ENCODE measurements at regions not wholly inside any gene's neighbourhood (a gene's known extent, or its start where the extent isn't known, plus 50 kb on each side); places are given as distances from the start of the nearest gene placed in this dataset.

DNA sequence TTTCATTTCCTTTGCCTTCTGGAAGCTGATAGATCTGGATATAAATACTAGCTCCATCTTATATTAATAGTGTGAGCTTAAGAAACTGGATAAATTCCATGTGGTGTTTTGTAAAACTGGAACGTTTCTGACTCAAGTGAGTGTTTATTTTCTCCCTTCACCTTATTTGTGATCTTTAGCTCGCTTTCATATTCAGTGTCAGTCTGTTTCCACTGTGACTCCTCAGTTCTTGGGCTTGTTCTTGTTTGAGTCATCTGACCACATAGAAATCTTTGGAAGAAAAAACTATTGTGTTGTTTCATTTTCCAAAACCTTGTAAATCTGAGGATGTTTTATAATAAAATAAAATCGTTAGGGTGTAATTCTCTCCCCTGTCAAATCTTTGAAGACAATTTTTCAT is 186.4 kb downstream of the POLR1F start:
- TF ChIP-seq POLR2AphosphoS5 (IDR thresholded peaks at IDR 0.05; ENCODE audit: low read depth) (no peak), EZH2 (IDR thresholded peaks at IDR 0.05; ENCODE audit: low read depth, unreplicated experiment) (no peak)
- TF ChIP-seq, protein P1, sequence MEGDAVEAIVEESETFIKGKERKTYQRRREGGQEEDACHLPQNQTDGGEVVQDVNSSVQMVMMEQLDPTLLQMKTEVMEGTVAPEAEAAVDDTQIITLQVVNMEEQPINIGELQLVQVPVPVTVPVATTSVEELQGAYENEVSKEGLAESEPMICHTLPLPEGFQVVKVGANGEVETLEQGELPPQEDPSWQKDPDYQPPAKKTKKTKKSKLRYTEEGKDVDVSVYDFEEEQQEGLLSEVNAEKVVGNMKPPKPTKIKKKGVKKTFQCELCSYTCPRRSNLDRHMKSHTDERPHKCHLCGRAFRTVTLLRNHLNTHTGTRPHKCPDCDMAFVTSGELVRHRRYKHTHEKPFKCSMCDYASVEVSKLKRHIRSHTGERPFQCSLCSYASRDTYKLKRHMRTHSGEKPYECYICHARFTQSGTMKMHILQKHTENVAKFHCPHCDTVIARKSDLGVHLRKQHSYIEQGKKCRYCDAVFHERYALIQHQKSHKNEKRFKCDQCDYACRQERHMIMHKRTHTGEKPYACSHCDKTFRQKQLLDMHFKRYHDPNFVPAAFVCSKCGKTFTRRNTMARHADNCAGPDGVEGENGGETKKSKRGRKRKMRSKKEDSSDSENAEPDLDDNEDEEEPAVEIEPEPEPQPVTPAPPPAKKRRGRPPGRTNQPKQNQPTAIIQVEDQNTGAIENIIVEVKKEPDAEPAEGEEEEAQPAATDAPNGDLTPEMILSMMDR (conservative IDR thresholded peaks at IDR 0.05; ENCODE audit: low read depth in 2 of 2) = no peak
- TF ChIP-seq, protein P2, sequence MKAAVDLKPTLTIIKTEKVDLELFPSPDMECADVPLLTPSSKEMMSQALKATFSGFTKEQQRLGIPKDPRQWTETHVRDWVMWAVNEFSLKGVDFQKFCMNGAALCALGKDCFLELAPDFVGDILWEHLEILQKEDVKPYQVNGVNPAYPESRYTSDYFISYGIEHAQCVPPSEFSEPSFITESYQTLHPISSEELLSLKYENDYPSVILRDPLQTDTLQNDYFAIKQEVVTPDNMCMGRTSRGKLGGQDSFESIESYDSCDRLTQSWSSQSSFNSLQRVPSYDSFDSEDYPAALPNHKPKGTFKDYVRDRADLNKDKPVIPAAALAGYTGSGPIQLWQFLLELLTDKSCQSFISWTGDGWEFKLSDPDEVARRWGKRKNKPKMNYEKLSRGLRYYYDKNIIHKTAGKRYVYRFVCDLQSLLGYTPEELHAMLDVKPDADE (IDR thresholded peaks at IDR 0.05) = no peak
- TF ChIP-seq, protein P3, sequence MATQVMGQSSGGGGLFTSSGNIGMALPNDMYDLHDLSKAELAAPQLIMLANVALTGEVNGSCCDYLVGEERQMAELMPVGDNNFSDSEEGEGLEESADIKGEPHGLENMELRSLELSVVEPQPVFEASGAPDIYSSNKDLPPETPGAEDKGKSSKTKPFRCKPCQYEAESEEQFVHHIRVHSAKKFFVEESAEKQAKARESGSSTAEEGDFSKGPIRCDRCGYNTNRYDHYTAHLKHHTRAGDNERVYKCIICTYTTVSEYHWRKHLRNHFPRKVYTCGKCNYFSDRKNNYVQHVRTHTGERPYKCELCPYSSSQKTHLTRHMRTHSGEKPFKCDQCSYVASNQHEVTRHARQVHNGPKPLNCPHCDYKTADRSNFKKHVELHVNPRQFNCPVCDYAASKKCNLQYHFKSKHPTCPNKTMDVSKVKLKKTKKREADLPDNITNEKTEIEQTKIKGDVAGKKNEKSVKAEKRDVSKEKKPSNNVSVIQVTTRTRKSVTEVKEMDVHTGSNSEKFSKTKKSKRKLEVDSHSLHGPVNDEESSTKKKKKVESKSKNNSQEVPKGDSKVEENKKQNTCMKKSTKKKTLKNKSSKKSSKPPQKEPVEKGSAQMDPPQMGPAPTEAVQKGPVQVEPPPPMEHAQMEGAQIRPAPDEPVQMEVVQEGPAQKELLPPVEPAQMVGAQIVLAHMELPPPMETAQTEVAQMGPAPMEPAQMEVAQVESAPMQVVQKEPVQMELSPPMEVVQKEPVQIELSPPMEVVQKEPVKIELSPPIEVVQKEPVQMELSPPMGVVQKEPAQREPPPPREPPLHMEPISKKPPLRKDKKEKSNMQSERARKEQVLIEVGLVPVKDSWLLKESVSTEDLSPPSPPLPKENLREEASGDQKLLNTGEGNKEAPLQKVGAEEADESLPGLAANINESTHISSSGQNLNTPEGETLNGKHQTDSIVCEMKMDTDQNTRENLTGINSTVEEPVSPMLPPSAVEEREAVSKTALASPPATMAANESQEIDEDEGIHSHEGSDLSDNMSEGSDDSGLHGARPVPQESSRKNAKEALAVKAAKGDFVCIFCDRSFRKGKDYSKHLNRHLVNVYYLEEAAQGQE (IDR thresholded peaks at IDR 0.05; ENCODE audit: unreplicated experiment) = no peak
